GM12873 (cell line): ENCODE measurements at regions not wholly inside any gene's neighbourhood (a gene's known extent, or its start where the extent isn't known, plus 50 kb on each side); places are given as distances from the start of the nearest gene placed in this dataset.

Experiments used
- CTCF ChIP-seq: IDR thresholded peaks from 2 replicates; pipeline ENCODE4 v1.5.1; 2012; ENCODE audit warnings: low read depth, mild to moderate bottlenecking, moderate library complexity, low read length, control low read depth; ENCODE audit not compliant: insufficient read depth; ENCODE audit errors: missing control alignments

GRCh38 chr20:57826666-57827287 lies 117.0 kb upstream of the PMEPA1 start:
- TF ChIP-seq CTCF, result no peak

- no peak for TF ChIP-seq CTCF
Observed at GRCh38 chr20:57824909-57825308, 115.1 kb upstream of the PMEPA1 start.

GRCh38 chr20:57821935-57822334 lies 112.1 kb upstream of the PMEPA1 start:
- no peak for TF ChIP-seq CTCF

- TF ChIP-seq CTCF, result no peak
Observed at GRCh38 chr20:57819691-57820380, 110.0 kb upstream of the PMEPA1 start.

GRCh38 chr20:57819291-57819690 lies 109.5 kb upstream of the PMEPA1 start:
- TF ChIP-seq CTCF, result no peak

- no peak for TF ChIP-seq CTCF
Observed at GRCh38 chr20:57818418-57819181, 108.8 kb upstream of the PMEPA1 start.

- no peak for TF ChIP-seq CTCF
Observed at GRCh38 chr20:57815405-57815804, 105.6 kb upstream of the PMEPA1 start.
